SK-MEL-5 (cell line): ENCODE measurements at regions not wholly inside any gene's neighbourhood (a gene's known extent, or its start where the extent isn't known, plus 50 kb on each side); places are given as distances from the start of the nearest gene placed in this dataset.
"Not testable (repeated sequence)": the region's sequence is repeated elsewhere in the genome, so short reads cannot be mapped to it uniquely, and the experiment has no call there.

Experiments used
- DNase-seq: peaks from one replicate; pipeline ENCODE4 v3.0.0-alpha.2; 2016; ENCODE audit warnings: low read depth, low spot score
- in situ Hi-C: cut with HindIII; loops from 2 replicates; pipeline ENCODE4 v1.10.0; 2016; ENCODE audit warnings: low sequenced_read_pairs, high pct_unique_total_duplicates, low pct_unique_long_range_greater_than_20kb

GRCh38 chr3:10645800-10646199 lies 140.4 kb upstream of the ATP2B2 start:
- in situ Hi-C loops: no loop called here
- DNase-seq: no peak

DNA sequence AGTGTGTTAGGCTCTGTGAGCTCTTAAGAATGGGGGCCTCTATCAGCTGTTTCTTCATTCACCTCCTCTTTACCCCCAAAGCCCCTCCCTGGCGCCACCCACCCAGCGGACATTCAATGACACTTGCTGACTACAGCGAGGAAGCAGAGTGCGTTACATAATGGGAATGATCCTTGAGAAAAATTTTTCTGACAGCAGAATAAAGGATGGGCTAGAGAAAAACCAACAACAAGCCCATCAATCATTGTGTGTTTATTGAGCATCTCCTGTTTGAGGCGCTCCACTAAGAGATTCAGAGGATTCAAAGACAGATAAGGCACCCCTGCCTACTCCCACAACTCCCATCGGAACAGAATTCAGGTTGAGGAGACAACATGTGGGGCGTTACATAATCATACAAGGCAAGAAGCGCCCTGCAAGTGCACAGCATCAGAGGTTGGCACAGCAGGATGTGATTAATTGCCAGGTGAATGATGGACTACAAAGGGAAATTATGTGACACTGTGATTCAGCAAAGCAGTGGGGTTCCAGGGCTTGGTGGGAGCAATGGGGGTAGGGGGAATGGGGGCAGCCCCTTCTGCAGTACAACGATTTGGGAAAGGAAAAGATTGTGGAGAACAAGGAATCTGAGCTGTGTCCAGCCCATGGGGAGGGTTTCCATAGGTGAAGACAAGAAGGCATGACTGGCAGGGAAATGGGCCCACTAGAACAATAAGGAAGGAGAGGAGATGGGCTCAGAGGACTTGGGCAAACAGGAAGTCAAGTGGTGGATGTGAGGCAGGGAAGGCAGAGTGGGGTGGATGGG lies 141.3 kb upstream of the ATP2B2 start:
- DNase-seq: no peak
- in situ Hi-C loops: no loop called here

GRCh38 chr3:10647376-10647775 lies 142.0 kb upstream of the ATP2B2 start:
- no peak for DNase-seq
- in situ Hi-C loops: no loop called here

DNA sequence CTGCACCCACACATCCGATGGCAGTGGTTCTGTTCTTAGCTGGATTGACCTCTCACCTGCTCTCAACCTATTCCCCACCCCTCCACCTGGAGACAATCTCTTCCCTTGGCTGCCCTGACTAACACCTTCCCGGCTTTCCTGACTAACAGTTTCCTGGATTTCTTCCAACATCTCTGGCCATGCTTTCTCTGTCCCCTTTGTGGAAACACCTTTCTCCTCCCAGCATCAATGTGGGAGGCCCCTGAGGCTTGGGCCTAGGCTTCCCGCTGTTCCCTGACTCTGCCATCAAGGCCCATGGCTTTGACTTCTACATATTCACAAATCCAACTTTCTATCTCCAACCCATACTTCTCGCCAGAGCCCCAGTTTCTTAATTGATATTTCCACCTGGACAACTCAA lies 142.8 kb upstream of the ATP2B2 start:
- in situ Hi-C loops: no loop called here
- DNase-seq: no peak

- in situ Hi-C loops, DNase-seq: not testable (repeated sequence)
Measured at GRCh38 chr3:10649463-10649862, 144.1 kb upstream of the ATP2B2 start.

GRCh38 chr3:10651506-10651905 lies 146.1 kb upstream of the ATP2B2 start:
- in situ Hi-C loops: no loop called here
- no peak for DNase-seq

GRCh38 chr3:10653241-10653640 lies 147.9 kb upstream of the ATP2B2 start:
- DNase-seq: no peak

DNA sequence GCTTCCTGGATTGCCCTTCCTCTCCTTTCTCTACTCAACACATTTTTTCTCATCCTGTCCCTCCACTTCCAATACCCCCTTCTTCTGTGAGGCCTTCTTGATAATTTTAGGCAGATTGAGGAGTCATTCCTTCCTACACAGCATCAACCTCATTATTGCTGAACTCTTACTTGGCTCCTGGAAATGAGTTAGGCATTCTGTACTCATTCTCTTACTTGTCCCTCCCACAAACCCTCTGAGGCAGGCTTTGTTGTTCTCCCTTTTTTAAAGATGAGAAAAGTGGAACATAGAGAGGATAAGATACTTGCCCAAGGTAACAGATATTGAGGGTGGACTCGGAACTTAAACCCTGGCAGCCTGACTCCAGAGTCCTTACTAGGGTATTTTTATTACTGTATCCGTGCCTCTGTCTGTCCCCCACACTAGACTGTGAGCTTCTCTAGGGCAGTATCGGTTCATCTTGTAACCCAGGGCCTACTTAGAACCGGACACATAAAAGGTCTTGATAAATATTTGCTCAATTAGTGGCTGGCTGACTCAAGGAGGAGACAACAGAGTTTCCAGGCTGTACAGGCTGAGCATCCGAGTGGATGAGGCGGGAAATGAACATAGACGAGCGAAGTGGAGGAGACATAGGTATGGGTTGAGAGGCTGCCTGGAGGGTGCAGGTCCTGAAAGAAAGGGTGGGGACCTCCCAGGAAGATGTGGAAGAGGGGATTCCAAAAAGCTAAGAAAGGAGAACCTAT lies 148.7 kb upstream of the ATP2B2 start:
- in situ Hi-C loops: no loop called here
- no peak for DNase-seq

More at GRCh38 chr3:10653241-10653640, 147.9 kb upstream of the ATP2B2 start:
- in situ Hi-C loops: no loop called here

DNA sequence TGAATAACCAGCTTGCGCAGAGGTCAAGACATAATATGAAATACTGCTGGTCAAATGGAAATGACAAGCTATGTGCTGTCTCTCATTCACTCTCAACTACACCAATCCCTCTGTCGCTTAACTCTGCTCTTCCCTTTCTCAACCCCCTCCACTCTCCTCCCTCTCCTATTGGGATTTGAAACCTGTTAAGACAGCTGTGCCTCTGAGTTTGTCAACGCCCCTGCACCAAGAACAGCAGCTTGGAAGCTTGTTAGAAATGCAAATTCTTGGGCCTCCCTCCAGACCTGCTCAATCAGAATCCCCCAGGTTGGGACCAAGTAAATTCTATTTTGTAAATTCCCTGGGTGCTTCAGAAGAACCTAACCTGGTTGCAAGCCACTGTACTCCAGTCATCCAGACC lies 149.7 kb upstream of the ATP2B2 start:
- no peak for DNase-seq
- in situ Hi-C loops: no loop called here

DNA sequence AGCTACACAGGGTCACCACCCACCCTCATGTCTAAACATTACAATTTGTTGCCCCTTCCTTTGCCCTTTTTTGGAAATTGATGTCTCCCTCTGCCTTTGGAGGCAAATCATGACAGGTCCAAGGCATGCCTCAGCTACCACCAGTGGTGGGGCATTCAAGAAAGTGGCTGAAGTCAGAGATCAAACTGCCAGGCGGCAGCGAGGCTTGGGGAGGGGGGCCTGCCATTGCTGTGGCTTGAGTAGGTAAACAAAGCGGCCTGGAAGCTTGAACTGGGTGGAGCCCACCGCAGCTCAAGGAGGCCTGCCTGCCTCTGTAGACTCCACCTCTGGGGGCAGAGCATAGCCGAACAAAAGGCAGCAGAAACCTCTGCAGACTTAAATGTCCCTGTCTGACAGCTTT lies 152.0 kb upstream of the ATP2B2 start:
- in situ Hi-C loops, DNase-seq: not testable (repeated sequence)

DNA sequence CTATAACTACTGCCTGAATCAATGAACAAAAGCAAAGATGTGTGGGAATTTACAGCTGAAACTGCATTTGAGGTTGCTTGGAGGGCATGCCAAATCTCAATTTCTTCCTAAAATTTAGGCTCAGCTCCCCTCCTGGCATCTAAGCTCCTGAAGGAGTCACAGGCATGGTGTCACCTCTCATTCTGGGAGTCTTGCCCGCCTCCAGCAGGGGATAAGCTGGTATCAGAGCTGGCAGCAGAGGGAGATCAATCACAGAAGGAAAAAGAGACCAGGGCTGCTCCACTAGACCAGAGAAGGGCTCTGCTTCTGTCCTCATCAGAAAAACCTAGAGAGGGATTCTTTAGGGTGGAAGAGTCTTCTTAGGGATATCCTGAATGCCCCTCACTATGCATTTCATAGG lies 150.4 kb upstream of the SLC6A11 start:
- in situ Hi-C loops: no loop called here
- no peak for DNase-seq

DNA sequence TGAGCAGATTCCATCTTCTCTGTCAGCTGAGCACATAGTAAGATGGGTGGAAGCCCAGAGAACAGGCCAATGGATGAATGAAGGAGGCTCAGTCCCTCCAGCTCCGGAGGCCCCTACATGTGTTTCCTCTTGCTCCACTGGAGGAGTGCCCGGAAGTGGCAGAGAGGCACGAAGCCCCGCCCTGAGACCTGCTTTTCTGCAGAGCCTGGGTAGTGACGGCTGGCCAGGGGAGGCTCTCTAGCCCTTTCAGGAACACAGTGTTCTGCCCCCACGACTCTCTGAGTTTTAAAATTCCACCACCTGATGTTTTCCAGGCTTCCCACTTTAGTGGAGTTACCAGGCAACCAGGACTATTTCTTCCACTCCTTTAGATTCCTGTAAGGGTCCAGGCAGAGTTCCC lies 149.4 kb upstream of the SLC6A11 start:
- in situ Hi-C loops: no loop called here
- peak; percentile 9 for DNase-seq

DNA sequence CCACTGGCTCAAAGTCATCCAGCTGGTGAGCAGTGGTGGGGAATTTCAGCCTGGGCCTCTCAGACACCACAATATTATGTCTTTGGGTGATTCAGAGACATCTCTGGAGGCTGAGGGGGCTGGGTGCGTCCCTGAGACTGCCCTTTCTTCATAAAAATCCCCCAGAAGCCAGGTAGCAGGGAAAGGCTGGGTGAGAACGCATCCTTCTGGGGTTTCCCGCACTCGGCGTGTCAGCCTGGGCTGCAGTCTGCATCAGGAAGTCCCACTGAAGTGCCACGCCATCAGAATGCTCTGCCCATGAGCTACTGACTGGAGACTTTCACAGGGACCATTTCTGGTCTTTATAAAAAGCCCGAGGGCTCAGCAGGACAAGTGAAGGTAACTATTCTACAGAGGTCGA lies 148.8 kb upstream of the SLC6A11 start:
- in situ Hi-C loops: no loop called here
- DNase-seq: no peak

DNA sequence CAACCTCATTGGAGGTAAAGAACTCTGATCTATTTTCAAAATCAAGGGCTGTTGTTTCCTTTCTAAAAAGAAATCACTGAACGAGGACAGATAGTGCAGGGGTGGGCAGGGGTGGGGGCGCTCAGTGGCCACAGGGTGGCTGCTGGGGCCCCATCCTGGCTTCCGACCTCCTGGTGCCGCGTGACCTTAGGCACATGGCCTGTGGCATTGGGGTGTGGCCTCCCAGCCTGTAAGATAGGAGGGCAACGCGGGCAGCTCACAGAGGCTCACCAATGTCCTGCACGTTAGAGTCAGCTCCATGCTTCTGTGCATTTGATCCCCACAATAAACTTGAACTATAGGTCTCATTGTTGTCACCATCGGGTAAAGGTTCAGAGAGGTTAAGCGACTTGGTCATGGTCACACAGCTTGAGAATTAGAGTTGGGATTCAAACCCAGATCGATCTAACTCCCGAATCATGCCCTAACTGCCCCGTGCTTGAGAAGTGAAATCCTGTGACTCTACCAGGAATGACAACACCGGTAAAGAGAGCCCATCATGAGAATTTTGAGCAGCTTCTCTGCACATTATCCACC lies 148.0 kb upstream of the SLC6A11 start:
- in situ Hi-C loops: no loop called here
- DNase-seq: no peak

- DNase-seq: no peak
- in situ Hi-C loops: no loop called here
Measured at GRCh38 chr3:10669490-10670048, 146.5 kb upstream of the SLC6A11 start.

DNA sequence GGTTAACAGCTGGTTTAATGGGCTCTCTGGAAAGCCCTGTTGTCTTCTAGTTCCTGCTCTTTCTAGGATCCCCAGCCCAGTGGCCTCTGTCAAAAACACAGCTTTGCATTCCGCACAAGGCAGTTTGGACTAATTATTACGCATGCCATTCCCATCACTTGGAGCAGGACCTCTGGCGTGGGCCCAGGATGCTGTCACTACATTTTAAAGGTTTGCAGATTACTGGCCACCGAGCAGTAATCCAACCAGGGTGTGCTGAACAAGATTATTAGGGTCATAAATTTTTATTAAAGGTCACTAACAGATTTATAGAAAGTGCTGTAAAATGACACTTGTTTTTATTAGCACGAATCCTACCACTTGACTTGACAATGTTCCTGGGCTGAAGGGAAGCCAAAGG lies 143.6 kb upstream of the SLC6A11 start:
- DNase-seq: no peak
- in situ Hi-C loops: no loop called here

- DNase-seq: no peak
- in situ Hi-C loops: no loop called here
Measured at GRCh38 chr3:10674578-10674977, 141.4 kb upstream of the SLC6A11 start.

- in situ Hi-C loops: no loop called here
- no peak for DNase-seq
Measured at GRCh38 chr3:10676905-10677304, 139.1 kb upstream of the SLC6A11 start.
